SK-N-MC (cell line): ENCODE measurements at regions not wholly inside any gene's neighbourhood (a gene's known extent, or its start where the extent isn't known, plus 50 kb on each side); places are given as distances from the start of the nearest gene placed in this dataset.
"Not testable (repeated sequence)": the region's sequence is repeated elsewhere in the genome, so short reads cannot be mapped to it uniquely, and the experiment has no call there.

ENCODE experiments used
- EZH2 ChIP-seq: fragments of 200-600 bp; sonication (generic); IDR thresholded peaks from one replicate; pipeline ENCODE4 v1.6.1; 2017; ENCODE audit warnings: antibody characterized with exemption
- POLR2AphosphoS5 ChIP-seq: IDR thresholded peaks from 2 replicates; pipeline ENCODE4 v1.6.1; 2012; ENCODE audit warnings: mild to moderate bottlenecking, low read depth, low read length, borderline replicate concordance

DNA sequence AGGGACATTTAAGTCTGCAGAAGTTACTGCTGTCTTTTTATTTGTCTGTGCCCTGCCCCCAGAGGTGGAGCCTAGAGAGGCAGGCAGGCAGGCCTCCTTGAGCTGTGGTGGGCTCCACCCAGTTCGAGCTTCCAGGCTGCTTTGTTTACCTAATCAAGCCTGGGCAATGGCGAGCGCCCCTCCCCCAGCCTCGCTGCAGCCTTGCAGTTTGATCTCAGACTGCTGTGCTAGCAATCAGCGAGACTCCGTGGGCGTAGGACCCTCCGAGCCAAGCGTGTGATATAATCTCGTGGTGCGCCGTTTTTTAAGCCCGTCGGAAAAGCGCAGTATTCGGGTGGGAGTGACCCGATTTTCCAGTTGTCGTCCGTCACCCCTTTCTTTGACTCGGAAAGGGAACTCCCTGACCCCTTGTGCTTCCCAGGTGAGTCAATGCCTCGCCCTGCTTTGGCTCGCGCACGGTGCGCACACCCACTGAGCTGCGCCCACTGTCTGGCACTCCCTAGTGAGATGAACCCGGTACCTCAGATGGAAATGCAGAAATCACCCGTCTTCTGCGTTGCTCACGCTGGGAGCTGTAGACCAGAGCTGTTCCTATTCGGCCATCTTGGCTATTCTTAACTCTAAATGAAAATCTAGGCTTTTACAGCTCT, 244.0 kb upstream of the SPHKAP start:
- not testable (repeated sequence) for TF ChIP-seq EZH2, POLR2AphosphoS5
